Testis (tissue), 2 donors: ENCODE measurements at regions not wholly inside any gene's neighbourhood (a gene's known extent, or its start where the extent isn't known, plus 50 kb on each side); places are given as distances from the start of the nearest gene placed in this dataset.

Experiments used
- CTCF ChIP-seq, 3 experiments: fragments of 450-650 bp in 2 of 3; fragments of 200-600 bp in 1 of 3; sonication (generic) in 1 of 3; IDR thresholded peaks; one replicate each; pipeline ENCODE4 v1.5.1; 2016 to 2019; ENCODE audit warnings: antibody characterized with exemption in 3 of 3, mild to moderate bottlenecking in 2 of 3, moderate library complexity in 1 of 3
- POLR2A ChIP-seq: fragments of 450-650 bp; IDR thresholded peaks from one replicate; pipeline ENCODE4 v1.6.1; 2017; ENCODE audit warnings: antibody characterized with exemption, mild to moderate bottlenecking, moderate library complexity

GRCh38 chr16:11429123-11429522 lies 83.9 kb downstream of the RMI2 start:
- TF ChIP-seq POLR2A (no peak), CTCF (IDR thresholded peaks at IDR 0.05) (no peak)
